Large intestine (tissue), 3 donors: ENCODE measurements at regions not wholly inside any gene's neighbourhood (a gene's known extent, or its start where the extent isn't known, plus 50 kb on each side); places are given as distances from the start of the nearest gene placed in this dataset.

Experiments
- DNase-seq, 2 donors: peaks; one replicate each; pipeline versions ENCODE4 v3.0.0 to v3.0.0-alpha.2; 2013
- H3K27ac ChIP-seq: one replicate; pipeline ENCODE4 v1.5.1; 2013; ENCODE audit warnings: low read length
- H3K27me3 ChIP-seq: 2 replicates; pipeline ENCODE4 v1.6.1; 2013; ENCODE audit warnings: low read length; ENCODE audit not compliant: control insufficient read depth, insufficient read depth
- H3K36me3 ChIP-seq: 2 replicates; pipeline ENCODE4 v1.6.1; 2013; ENCODE audit warnings: low read length; ENCODE audit not compliant: control insufficient read depth, insufficient read depth
- H3K4me1 ChIP-seq: one replicate; pipeline ENCODE4 v1.6.1; 2013; ENCODE audit warnings: low read length; ENCODE audit not compliant: control insufficient read depth, insufficient read depth
- H3K4me3 ChIP-seq: one replicate; pipeline ENCODE4 v1.5.1; 2013; ENCODE audit warnings: low read length
- H3K9me3 ChIP-seq: one replicate; pipeline ENCODE4 v1.6.1; 2013; ENCODE audit warnings: mild to moderate bottlenecking, low read depth, low read length, moderate library complexity; ENCODE audit not compliant: control insufficient read depth
- WGBS: methylation state at CpG from one replicate; pipeline ENCODE4 v1.1.5; 2013; ENCODE audit warnings: low lambda C conversion rate; ENCODE audit not compliant: insufficient coverage; 5-methylcytosine and 5-hydroxymethylcytosine counted together

DNA sequence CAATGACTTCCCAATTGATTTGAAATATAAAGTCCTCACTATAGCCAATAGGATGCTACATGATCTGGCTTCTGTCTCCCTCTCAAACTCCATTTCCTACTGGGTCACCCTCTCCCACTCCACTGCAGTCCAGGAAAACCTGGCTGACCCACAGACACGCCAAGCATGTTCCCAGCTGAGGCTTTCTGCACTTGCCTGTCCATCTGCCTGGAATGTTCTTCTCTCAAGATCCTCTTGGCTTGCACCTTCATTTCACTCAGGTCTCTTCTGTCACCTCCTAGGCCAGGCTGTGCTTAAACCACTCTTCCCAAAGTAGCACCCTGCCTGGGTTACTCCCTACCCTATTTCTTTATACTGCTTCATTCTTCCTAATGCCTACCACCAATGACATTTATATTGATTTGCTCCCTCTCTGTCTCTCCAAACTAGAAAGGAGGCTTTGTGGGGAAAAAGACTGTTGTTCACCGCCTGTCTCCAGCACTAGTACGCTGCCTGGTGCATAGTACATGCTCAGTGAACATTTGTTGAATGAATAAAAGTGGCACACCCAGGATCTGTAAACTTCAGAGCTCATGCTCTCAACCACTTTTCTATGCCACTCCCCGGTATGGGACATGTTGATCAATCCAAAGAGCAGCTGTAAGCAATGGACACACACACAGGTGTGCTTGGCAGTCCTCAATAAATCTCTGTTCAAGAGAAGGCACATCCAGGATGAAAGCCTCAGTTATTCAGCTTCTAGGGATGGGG is 261.3 kb downstream of the FOXO1 start:
- H3K9me3 ChIP-seq: no peaks in the 10 kb centered on the region
- H3K27me3 ChIP-seq: no peaks in the 10 kb centered on the region
- no peak overlapping the region for H3K4me3 ChIP-seq
- no peaks in the 10 kb centered on the region for H3K36me3 ChIP-seq
- H3K4me1 ChIP-seq: peaks cover 11% of the 10 kb centered on the region
- DNase-seq: no peak
- no CpG with 5 or more reads among the region's 4 CpGs for WGBS
- H3K27ac ChIP-seq: no peak overlapping the region

DNA sequence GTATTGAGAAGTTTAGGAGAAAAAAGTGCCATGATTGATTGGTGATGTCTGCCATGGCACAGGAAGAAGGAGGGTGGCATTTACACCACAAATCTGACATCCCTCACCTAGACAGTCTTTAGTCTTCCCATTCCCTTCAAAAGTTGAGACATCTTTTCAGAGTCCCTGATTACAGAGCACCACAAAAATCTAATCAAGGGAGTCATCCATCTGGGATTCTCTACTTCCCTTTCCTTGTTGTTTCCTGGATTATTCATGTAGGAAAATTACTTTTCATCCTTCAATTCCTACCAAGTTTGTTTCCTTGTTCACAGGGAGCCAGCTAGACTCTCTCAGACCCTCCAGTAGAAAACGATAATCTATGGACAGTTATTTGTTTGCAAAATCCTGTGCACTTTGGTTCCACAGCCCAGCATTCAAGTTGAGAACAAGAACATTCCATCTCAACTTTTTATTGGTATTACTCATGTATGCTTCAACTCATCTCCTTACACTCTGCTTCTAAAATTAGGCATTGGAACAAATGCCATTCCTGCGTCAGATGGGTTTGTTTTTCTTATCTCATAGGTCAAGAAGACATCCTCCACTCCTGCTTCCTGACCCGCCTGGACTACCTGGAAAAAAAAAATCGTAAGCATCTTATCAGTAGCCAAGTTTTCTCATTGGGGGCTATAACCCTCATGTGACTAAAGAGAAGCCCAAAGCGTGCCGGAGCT is 259.9 kb downstream of the FOXO1 start:
- H3K27me3 ChIP-seq: no peaks in the 10 kb centered on the region
- no peak overlapping the region for H3K27ac ChIP-seq
- H3K4me3 ChIP-seq: no peak overlapping the region
- peaks cover 11% of the 10 kb centered on the region for H3K4me1 ChIP-seq
- WGBS: no CpG with 5 or more reads among the region's 6 CpGs
- no peaks in the 10 kb centered on the region for H3K36me3 ChIP-seq
- H3K9me3 ChIP-seq: peaks cover 3% of the 10 kb centered on the region
- no peak for DNase-seq

DNA sequence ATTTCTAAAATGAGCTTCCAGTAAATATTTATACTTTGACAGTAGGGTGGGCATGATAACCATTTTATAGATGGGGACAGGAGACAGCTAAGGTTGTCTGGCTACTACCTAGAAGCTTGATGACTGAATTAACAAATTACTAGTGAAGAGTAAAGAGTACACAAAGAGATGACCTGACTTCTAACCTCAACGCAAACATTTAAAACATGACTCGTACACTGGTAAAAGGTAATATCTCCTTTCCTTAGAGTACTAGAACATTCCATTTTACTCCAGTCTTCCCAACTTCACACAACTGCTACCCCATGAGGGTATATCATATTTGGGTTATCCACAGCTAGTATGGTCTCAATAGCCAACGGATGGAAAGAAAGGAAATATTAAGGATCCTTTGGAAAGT is 258.9 kb downstream of the FOXO1 start:
- DNase-seq: no peak
- H3K36me3 ChIP-seq: no peaks in the 10 kb centered on the region
- peaks cover 6% of the 10 kb centered on the region for H3K4me1 ChIP-seq
- H3K9me3 ChIP-seq: peaks cover 3% of the 10 kb centered on the region
- H3K27me3 ChIP-seq: no peaks in the 10 kb centered on the region
- 73% methylated on average over 3 of the region's 3 CpGs for WGBS
- no peak overlapping the region for H3K27ac ChIP-seq
- H3K4me3 ChIP-seq: no peak overlapping the region

GRCh38 chr13:40408602-40409001 is 257.8 kb downstream of the FOXO1 start:
- no peak for DNase-seq
- WGBS: no CpG with 5 or more reads among the region's 5 CpGs
- H3K27me3 ChIP-seq: no peaks in the 10 kb centered on the region
- H3K4me3 ChIP-seq: no peak overlapping the region
- H3K9me3 ChIP-seq: peaks cover 3% of the 10 kb centered on the region
- H3K4me1 ChIP-seq: no peaks in the 10 kb centered on the region
- no peaks in the 10 kb centered on the region for H3K36me3 ChIP-seq
- H3K27ac ChIP-seq: no peak overlapping the region

DNA sequence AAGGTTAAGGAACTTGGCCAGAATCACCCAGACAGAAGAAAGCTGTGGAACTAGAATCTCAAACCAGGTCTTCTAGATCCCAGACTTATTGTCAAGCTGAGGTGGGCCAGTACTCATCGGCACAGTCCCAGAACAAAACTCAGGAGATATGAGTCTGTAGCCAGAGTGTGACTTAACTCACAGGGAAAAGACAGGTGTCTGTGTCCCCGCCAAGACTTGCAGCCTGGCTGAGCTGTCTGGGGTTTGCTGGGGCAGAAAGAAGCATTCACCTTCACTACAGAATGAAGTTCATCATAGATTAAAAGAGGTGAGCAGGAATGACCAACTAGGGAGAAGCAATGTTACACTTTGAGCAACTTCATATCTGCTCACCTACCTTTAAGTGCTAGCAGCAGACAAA is 257.2 kb downstream of the FOXO1 start:
- no peak overlapping the region for H3K4me3 ChIP-seq
- peaks cover 3% of the 10 kb centered on the region for H3K9me3 ChIP-seq
- no peak for DNase-seq
- no peaks in the 10 kb centered on the region for H3K36me3 ChIP-seq
- no peaks in the 10 kb centered on the region for H3K4me1 ChIP-seq
- H3K27ac ChIP-seq: no peak overlapping the region
- WGBS: no CpG with 5 or more reads among the region's 2 CpGs
- no peaks in the 10 kb centered on the region for H3K27me3 ChIP-seq

- WGBS: 100% methylated on average over 1 of the region's 1 CpG
- Histone ChIP-seq H3K9me3 (peaks cover 3% of the 10 kb centered on the region), H3K36me3 (no peaks in the 10 kb centered on the region), H3K4me1 (no peaks in the 10 kb centered on the region), H3K4me3 (no peak overlapping the region), H3K27me3 (no peaks in the 10 kb centered on the region), H3K27ac (no peak overlapping the region)
- DNase-seq: no peak
Observed at GRCh38 chr13:40410315-40410714, 256.1 kb downstream of the FOXO1 start.

DNA sequence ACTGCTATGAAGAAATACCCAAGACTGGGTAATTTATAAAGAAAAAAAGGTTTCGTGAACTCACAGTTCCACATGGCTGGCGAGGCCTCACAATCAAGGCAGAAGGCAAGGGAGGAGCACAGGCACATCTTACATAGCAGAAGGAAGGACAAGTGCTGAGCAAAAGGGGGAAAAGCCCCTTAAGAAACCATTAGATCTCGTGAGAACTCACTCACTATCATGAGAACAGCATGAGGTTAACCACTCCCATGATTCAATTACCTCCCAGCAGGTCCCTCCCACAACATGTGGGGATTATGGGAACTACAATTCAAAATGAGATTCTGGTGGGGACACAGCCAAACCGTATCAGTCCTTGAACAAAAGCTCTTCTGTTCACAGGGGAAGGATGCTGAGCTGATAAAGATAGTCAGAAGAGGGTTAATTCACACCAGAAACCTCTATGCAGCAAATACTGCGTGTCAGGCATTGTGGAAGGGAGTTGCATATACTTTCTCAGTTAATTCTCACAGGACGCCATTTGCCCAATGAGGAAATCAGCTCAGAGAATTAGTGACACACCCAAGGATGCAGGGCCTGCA is 246.2 kb downstream of the FOXO1 start:
- no peak overlapping the region for H3K27ac ChIP-seq
- no peaks in the 10 kb centered on the region for H3K27me3 ChIP-seq
- H3K36me3 ChIP-seq: no peaks in the 10 kb centered on the region
- no CpG with 5 or more reads among the region's 6 CpGs for WGBS
- H3K4me1 ChIP-seq: no peaks in the 10 kb centered on the region
- DNase-seq: no peak
- no peaks in the 10 kb centered on the region for H3K9me3 ChIP-seq
- no peak overlapping the region for H3K4me3 ChIP-seq

DNA sequence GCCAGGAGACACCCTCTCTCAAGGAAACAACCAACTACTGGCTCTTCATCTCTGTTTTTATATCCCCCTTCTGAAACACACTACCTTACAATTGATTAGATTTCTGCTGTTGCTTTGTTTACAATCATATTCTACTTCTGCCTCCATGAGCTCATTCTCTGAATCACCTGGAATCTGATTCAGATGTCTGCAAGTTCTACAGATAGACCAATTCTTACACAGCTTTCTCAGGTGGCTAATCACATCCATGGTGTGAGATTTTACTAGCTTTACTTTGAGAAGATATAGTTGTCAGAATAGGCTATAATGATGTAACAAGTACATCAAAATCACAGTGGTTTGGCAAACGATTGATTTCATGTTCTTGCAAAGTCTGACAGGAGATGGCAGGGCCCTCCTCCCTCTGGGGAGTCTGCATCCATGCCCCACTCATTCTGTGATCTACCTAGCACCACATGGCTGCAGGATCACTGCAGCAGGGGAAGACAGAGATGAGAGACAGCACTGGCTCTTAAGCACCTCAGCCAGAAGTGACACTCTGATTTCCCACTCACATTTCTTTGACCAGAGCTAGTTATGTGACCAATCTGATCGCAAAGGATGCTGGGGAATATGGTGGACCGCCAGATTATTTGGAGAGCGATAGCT is 243.7 kb downstream of the FOXO1 start:
- no CpG with 5 or more reads among the region's 4 CpGs for WGBS
- no peaks in the 10 kb centered on the region for H3K9me3 ChIP-seq
- DNase-seq: no peak
- no peak overlapping the region for H3K4me3 ChIP-seq
- no peaks in the 10 kb centered on the region for H3K36me3 ChIP-seq
- no peaks in the 10 kb centered on the region for H3K4me1 ChIP-seq
- no peaks in the 10 kb centered on the region for H3K27me3 ChIP-seq
- H3K27ac ChIP-seq: no peak overlapping the region

- Histone ChIP-seq H3K36me3 (no peaks in the 10 kb centered on the region), H3K27me3 (no peaks in the 10 kb centered on the region), H3K4me1 (no peaks in the 10 kb centered on the region), H3K9me3 (no peaks in the 10 kb centered on the region), H3K4me3 (no peak overlapping the region), H3K27ac (no peak overlapping the region)
- DNase-seq: no peak
- WGBS: no CpG with 5 or more reads among the region's 1 CpG
Observed at GRCh38 chr13:40428354-40428753, 238.1 kb downstream of the FOXO1 start.

DNA sequence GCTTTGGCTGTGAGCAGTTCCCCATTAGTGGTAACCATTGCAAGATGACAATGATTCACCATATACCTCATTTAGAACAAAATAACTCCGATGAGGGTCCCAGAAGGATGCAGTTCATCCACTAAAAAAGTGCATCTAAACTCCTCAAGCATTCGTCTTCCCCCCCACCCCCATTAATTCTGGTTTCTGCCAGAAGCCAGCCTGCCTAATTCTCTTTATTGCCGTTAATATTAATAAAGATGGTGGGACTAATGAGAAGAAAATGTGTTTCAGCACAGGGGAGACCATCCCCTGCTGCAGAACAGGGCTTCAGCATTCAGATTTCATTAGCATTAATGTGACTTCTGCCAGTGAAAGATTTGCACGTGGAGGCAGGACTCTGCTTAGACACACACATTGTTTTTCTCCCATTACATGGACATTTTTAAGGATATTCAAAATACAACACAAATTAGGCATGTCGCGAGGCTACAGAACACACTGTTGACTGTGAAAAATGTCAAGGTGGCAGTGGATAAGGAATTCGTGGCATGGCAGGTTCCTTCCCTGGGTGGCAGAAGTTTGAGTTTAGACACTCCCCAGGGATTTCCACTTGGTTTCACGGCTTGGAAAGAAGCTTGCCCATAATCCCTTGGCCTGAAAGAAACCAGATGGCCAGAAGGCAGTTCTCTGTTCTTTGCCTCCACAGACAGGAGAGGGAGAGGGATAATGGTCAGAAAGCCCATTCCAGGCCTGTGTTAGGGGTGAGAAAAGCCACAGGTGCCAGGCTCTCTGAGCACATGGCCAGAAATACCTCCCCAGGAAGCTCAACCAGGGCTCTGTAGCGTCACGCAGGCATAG is 236.5 kb downstream of the FOXO1 start:
- Histone ChIP-seq H3K4me1 (no peaks in the 10 kb centered on the region), H3K4me3 (no peak overlapping the region), H3K9me3 (no peaks in the 10 kb centered on the region), H3K36me3 (no peaks in the 10 kb centered on the region), H3K27ac (no peak overlapping the region), H3K27me3 (no peaks in the 10 kb centered on the region)
- no peak for DNase-seq
- WGBS: no CpG with 5 or more reads among the region's 10 CpGs
